ENCODE measurements at regions not wholly inside any gene's neighbourhood (a gene's known extent, or its start where the extent isn't known, plus 50 kb on each side); places are given as distances from the start of the nearest gene placed in this dataset.

DNA sequence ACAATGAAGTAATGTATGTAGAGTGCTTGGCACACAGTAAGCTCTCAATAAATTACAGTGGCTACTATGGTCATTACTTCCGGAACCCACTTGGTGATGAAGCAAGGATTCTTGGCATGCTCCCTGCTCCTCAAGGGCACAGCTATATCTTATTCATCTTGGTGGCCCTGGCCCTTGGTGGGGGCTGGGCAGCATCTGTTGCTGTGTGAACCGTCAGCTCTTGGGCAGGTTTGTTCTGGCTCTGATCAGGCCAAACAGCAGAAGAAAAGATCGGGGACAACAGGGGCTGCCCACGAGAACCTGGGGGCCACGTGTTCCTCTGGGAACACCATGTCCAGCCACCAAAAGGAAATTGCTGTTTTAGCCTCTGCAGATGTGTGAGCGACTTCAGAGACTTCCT, 136.9 kb upstream of the SYT13 start:
- TF ChIP-seq GATA2 (IDR thresholded peaks at IDR 0.05; ENCODE audit: low read depth, low read length) (no peak), GATA3 (IDR thresholded peaks at IDR 0.05; ENCODE audit: low read depth, low read length) (no peak)

DNA sequence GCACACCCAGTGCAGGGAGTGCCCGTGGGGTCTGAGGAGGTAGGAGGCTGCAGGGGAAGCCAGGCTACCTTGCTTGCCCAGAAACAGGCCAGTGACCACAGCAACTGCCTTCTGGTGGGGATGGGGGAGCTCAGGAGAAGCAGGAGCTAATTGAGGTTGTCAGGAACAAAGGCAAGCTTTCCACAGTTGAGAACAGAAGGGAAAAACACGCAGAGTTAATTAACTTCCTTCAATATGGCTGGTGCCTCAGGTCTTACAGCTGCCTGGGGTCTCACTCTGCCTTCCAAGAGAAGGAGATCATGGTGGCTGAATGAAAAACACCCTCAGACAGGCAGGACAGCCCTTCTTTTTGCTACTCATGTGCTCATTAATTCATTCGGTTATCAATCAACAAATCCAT, 127.9 kb upstream of the SYT13 start:
- no peak for TF ChIP-seq GATA3 (IDR thresholded peaks at IDR 0.05; ENCODE audit: low read depth, low read length)
- TF ChIP-seq GATA2 (IDR thresholded peaks at IDR 0.05; ENCODE audit: low read depth, low read length) = no peak

DNA sequence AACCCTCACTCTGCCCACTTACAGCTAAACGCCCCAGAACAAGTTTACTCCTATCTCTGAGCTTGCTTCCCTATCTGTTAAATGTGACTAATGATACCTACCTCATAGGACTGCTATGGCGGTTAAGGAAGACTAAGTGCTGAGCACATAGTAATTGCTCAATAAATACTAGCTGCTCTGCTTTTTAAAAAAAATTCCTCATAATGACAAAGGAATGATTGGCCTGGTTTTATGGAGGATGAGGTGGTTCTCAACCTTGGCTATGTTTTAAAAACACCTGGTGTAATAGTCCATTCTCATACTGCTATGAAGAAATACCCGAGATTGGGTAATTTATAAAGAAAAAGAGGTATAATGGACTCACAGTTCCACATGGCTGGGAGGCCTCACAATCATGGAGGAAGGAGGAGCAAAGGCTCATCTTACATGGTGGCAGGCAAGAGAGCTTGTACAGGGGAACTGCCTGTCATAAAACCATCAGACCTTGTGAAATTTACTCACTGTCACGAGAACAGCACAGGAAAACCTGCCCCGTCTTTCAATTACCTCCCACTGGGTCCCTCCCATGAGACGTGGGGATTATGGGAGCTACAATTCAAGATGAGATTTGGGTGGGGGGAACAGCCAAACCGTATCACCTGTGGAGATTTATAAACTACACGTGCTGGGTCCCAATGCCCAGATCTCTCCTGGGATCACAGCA, 127.2 kb upstream of the SYT13 start:
- TF ChIP-seq GATA3 (IDR thresholded peaks at IDR 0.05; ENCODE audit: low read depth, low read length) (no peak), GATA2 (IDR thresholded peaks at IDR 0.05; ENCODE audit: low read depth, low read length) (no peak)

DNA sequence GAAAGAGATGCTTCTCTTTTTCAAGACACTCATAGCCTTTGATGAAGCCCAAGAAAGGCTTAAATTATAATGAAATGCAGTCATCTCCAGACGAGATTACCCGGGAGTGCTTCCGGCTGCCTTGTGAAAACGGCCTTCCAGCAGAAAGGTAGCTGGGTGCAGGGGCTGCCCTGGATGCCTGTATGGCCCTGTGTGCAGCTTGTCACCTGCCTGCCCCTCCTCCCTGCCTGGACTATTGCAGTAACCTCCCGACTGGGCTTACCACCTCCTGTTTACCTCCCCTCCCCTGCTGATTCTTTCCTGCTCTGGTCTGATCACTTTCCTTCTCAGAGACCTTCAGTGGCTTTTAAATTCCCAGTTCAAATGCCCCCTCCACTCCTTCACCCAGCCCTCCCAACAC, 126.4 kb upstream of the SYT13 start:
- TF ChIP-seq GATA3 (IDR thresholded peaks at IDR 0.05; ENCODE audit: low read depth, low read length) (no peak), GATA2 (IDR thresholded peaks at IDR 0.05; ENCODE audit: low read depth, low read length) (no peak)

GRCh38 chr11:45412051-45412471, 125.9 kb upstream of the SYT13 start:
- TF ChIP-seq GATA3 (IDR thresholded peaks at IDR 0.05; ENCODE audit: low read depth, low read length) = peak; percentile 61; the same call in 1 of the 2 replicates
- TF ChIP-seq GATA2 (IDR thresholded peaks at IDR 0.05; ENCODE audit: low read depth, low read length) = peak; percentile 88

DNA sequence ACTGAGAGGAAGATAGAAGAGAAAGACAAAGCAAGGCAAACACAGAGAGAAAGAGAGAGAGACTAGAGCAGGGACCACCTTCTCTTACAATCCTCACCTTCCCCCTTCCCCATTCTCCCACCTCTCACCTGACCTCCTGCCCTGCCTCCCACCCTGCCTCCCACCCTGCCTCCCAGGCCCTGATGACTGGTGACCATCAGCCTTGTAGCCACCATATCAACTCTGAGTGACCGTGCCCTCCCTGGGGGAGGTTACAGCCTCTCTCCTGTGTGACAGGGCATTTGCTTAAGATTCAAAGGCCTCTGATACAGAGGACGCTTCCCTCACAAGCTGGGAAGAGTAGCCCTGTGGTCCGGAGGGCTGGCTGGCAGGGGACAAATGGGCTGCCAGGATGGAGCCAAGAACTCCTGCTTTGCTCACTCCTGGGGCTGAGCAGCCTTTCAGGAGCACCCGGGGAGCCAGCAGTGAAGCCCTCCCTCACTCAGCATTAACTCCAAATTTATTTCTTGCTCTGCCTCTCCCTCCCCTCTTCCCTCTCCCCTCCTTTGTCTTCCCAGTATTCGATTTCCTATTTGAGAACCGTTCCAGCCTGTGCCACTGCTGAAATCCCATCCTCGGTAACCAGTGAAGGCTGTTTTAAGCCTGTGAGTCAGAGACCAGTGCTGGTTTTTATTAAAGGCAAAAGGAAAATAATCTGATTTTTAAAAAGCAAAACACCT, 125.2 kb upstream of the SYT13 start:
- TF ChIP-seq GATA2 (IDR thresholded peaks at IDR 0.05; ENCODE audit: low read depth, low read length) (no peak), GATA3 (IDR thresholded peaks at IDR 0.05; ENCODE audit: low read depth, low read length) (no peak)

DNA sequence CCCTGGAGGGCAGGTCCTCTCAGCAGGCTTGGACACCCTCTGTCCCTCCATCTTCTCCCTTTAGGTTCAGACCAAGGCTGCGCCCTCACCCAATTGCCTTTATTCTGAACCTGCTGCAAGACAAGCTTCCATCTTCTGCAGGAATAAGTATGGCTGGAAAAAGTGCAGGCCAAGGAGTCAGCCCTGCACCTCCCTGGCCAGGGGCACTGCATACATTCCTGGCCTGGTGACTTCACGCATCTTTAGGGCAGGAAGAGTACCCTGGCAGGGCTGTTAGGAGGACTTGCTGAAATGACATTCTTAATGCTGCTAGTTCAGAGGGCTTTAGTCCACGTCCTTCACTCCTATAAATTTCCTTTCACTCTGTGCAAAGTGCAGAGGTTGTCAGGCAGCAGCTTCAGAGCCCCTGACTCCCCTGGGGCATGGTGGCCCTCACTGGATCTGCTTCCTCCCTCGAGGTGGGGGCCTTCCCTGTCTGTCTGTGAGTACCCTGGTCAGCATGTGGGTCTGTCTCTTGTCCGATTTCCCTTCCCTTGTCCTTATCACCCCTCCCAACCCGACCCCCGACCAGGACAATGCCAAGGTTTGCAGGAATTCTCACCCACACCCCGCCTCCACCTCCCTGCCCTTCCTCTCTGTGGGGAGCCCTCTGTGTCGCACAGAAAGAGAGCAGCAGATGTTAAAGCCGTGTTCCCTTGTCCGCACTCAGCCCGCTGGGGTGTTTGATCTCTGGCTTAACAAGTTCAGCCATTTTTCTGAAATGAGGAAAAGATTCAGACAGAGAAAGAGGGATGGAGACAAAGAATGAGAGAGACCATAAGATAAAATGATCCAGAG, 124.5 kb upstream of the SYT13 start:
- TF ChIP-seq GATA3 (IDR thresholded peaks at IDR 0.05; ENCODE audit: low read depth, low read length) (no peak), GATA2 (IDR thresholded peaks at IDR 0.05; ENCODE audit: low read depth, low read length) (no peak)

GRCh38 chr11:45409587-45409986, 123.4 kb upstream of the SYT13 start:
- no peak for TF ChIP-seq GATA3 (IDR thresholded peaks at IDR 0.05; ENCODE audit: low read depth, low read length)
- TF ChIP-seq GATA2 (IDR thresholded peaks at IDR 0.05; ENCODE audit: low read depth, low read length) = no peak

GRCh38 chr11:45407226-45407625, 121.1 kb upstream of the SYT13 start:
- TF ChIP-seq GATA2 (IDR thresholded peaks at IDR 0.05; ENCODE audit: low read depth, low read length) = no peak
- TF ChIP-seq GATA3 (IDR thresholded peaks at IDR 0.05; ENCODE audit: low read depth, low read length) = no peak

- TF ChIP-seq GATA2 (IDR thresholded peaks at IDR 0.05; ENCODE audit: low read depth, low read length) (no peak), GATA3 (IDR thresholded peaks at IDR 0.05; ENCODE audit: low read depth, low read length) (no peak)
These were observed 120.0 kb upstream of the SYT13 start for GRCh38 chr11:45405916-45406670.

- TF ChIP-seq GATA3 (IDR thresholded peaks at IDR 0.05; ENCODE audit: low read depth, low read length) (no peak), GATA2 (IDR thresholded peaks at IDR 0.05; ENCODE audit: low read depth, low read length) (no peak)
These were observed 116.0 kb upstream of the SYT13 start for GRCh38 chr11:45402049-45402630.

GRCh38 chr11:45400591-45400990, 114.5 kb upstream of the SYT13 start:
- TF ChIP-seq GATA2 (IDR thresholded peaks at IDR 0.05; ENCODE audit: low read depth, low read length) (no peak), GATA3 (IDR thresholded peaks at IDR 0.05; ENCODE audit: low read depth, low read length) (no peak)

GRCh38 chr11:45399166-45399565, 113.0 kb upstream of the SYT13 start:
- no peak for TF ChIP-seq GATA3 (IDR thresholded peaks at IDR 0.05; ENCODE audit: low read depth, low read length)
- no peak for TF ChIP-seq GATA2 (IDR thresholded peaks at IDR 0.05; ENCODE audit: low read depth, low read length)
